ENCODE measurements at regions not wholly inside any gene's neighbourhood (a gene's known extent, or its start where the extent isn't known, plus 50 kb on each side); places are given as distances from the start of the nearest gene placed in this dataset.

DNA sequence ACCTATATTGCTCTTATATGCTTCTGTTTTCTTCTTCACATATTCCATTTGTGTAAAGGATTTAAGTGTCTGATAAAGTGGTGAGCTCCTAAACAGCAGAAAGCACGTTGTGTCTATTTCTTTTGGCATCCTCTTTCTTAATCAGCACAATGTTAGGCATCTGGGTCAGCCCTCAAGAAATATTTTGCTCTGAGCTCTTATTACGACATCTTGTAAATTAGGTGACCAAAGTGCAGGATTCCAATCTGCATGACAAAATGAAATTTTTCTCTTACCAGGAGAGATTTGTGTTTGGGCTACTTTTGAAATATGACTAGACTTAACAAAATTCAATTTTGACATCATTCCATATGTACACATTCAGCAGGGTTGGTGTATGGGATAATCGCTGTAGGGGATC lies 210.0 kb upstream of the IGFBP7 start:
- no peak overlapping the region for H4K8ac ChIP-seq (ENCODE audit: low read depth, low read length)
- H3K36me3 ChIP-seq (ENCODE audit: control insufficient read depth in 1 of 2, insufficient read depth in 2 of 2, low read length in 2 of 2), result no peaks in the 10 kb centered on the region
- peak; percentile 72 to 96 for DNase-seq
- no peak overlapping the region for H2BK5ac ChIP-seq (ENCODE audit: low read depth, low read length, poor library complexity)
- H3K27ac ChIP-seq (ENCODE audit: low read depth, low read length), result no peak overlapping the region
- no peak overlapping the region for H2AK5ac ChIP-seq (ENCODE audit: low read length)
- no peak overlapping the region for H2BK120ac ChIP-seq (ENCODE audit: insufficient read depth, low read length, poor library complexity)
- H3K79me1 ChIP-seq (ENCODE audit: low read length), result no peaks in the 10 kb centered on the region
- H3K27me3 ChIP-seq (ENCODE audit: insufficient read depth, low read length), result no peaks in the 10 kb centered on the region
- no peak overlapping the region for H3K9ac ChIP-seq (ENCODE audit: low read length)
- H2BK12ac ChIP-seq (ENCODE audit: low read length), result no peak overlapping the region
- no peaks in the 10 kb centered on the region for H3K4me1 ChIP-seq (ENCODE audit: control insufficient read depth in 1 of 2, insufficient read depth in 2 of 2, low read length in 2 of 2)
- no peak overlapping the region for H2AFZ ChIP-seq (ENCODE audit: insufficient read depth, low read length, poor library complexity)
- H3K79me2 ChIP-seq (ENCODE audit: control insufficient read depth, insufficient read depth, low read length, poor library complexity), result no peaks in the 10 kb centered on the region
- no peak overlapping the region for H4K91ac ChIP-seq (ENCODE audit: low read depth, low read length)
- no peak overlapping the region for H3K18ac ChIP-seq (ENCODE audit: low read length)
- no peak overlapping the region for H3K23ac ChIP-seq (ENCODE audit: low read length)
- WGBS (ENCODE audit: extremely low coverage, insufficient coverage, insufficient read length), result no CpG with 5 or more reads among the region's 3 CpGs
- H3K4me2 ChIP-seq (ENCODE audit: low read length), result no peak overlapping the region
- no peak overlapping the region for H3K4me3 ChIP-seq (ENCODE audit: low read depth, low read length)
- H3K4ac ChIP-seq (ENCODE audit: low read depth, low read length), result no peak overlapping the region
- no peaks in the 10 kb centered on the region for H3K9me3 ChIP-seq (ENCODE audit: insufficient read depth, low read depth, low read length)
- no peak overlapping the region for H4K12ac ChIP-seq (ENCODE audit: low read depth, low read length)
- no peak overlapping the region for H3K14ac ChIP-seq (ENCODE audit: low read length)

DNA sequence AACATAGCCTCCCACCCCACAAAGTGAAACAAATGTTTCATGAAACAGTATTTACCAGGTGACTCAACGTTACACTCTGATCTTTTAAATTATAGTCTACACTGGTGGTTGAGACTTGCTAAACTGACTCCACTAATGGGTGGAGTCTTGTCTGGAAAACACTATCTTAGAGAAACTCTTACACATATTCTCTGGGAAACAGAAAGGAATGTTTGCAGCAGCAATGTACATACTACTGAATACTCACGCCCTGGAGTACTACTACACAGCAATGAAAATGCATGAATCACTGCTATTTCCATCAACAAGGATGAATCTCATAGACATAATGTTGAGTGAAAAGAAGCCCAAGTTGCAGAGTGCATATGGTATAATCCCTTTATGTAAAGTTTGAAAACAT lies 208.5 kb upstream of the IGFBP7 start:
- no peak overlapping the region for H3K14ac ChIP-seq (ENCODE audit: low read length)
- no peak overlapping the region for H3K4me2 ChIP-seq (ENCODE audit: low read length)
- H4K12ac ChIP-seq (ENCODE audit: low read depth, low read length), result no peak overlapping the region
- no peak overlapping the region for H4K8ac ChIP-seq (ENCODE audit: low read depth, low read length)
- no peaks in the 10 kb centered on the region for H3K27me3 ChIP-seq (ENCODE audit: insufficient read depth, low read length)
- H2BK120ac ChIP-seq (ENCODE audit: insufficient read depth, low read length, poor library complexity), result no peak overlapping the region
- H3K9me3 ChIP-seq (ENCODE audit: insufficient read depth, low read depth, low read length), result no peaks in the 10 kb centered on the region
- H3K18ac ChIP-seq (ENCODE audit: low read length), result no peak overlapping the region
- no peaks in the 10 kb centered on the region for H3K79me2 ChIP-seq (ENCODE audit: control insufficient read depth, insufficient read depth, low read length, poor library complexity)
- no peak overlapping the region for H3K9ac ChIP-seq (ENCODE audit: low read length)
- H2AK5ac ChIP-seq (ENCODE audit: low read length), result no peak overlapping the region
- no peak overlapping the region for H3K27ac ChIP-seq (ENCODE audit: low read depth, low read length)
- no peak overlapping the region for H4K91ac ChIP-seq (ENCODE audit: low read depth, low read length)
- H3K79me1 ChIP-seq (ENCODE audit: low read length), result no peaks in the 10 kb centered on the region
- H3K4me3 ChIP-seq (ENCODE audit: low read depth, low read length), result no peak overlapping the region
- no peaks in the 10 kb centered on the region for H3K4me1 ChIP-seq (ENCODE audit: control insufficient read depth in 1 of 2, insufficient read depth in 2 of 2, low read length in 2 of 2)
- H2BK12ac ChIP-seq (ENCODE audit: low read length), result no peak overlapping the region
- H2AFZ ChIP-seq (ENCODE audit: insufficient read depth, low read length, poor library complexity), result no peak overlapping the region
- DNase-seq, result peak; percentile 46 to 84
- H2BK5ac ChIP-seq (ENCODE audit: low read depth, low read length, poor library complexity), result no peak overlapping the region
- no peaks in the 10 kb centered on the region for H3K36me3 ChIP-seq (ENCODE audit: control insufficient read depth in 1 of 2, insufficient read depth in 2 of 2, low read length in 2 of 2)
- no peak overlapping the region for H3K4ac ChIP-seq (ENCODE audit: low read depth, low read length)
- no CpG with 5 or more reads among the region's 2 CpGs for WGBS (ENCODE audit: extremely low coverage, insufficient coverage, insufficient read length)
- no peak overlapping the region for H3K23ac ChIP-seq (ENCODE audit: low read length)

DNA sequence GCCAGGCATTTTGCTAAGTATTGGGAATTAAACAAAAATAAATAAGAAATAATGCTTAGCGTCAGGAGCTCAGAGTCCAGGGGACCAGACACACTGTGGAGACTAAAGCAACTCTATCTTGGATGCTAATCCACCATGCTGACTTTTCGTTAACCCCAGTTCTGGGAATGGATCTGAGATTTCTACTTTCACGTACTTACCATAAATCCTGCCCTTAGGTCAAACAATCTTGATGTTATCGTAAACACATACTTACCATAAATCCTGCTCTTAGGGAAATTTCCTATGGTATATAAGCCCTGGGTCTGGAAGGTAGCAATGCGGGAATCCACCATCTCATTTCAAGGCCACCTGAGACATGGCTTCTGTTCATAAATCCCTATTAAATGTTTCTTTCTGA lies 204.5 kb upstream of the IGFBP7 start:
- no peak overlapping the region for H4K8ac ChIP-seq (ENCODE audit: low read depth, low read length)
- no CpG with 5 or more reads among the region's 5 CpGs for WGBS (ENCODE audit: extremely low coverage, insufficient coverage, insufficient read length)
- no peak overlapping the region for H2AFZ ChIP-seq (ENCODE audit: insufficient read depth, low read length, poor library complexity)
- H3K36me3 ChIP-seq (ENCODE audit: control insufficient read depth in 1 of 2, insufficient read depth in 2 of 2, low read length in 2 of 2), result no peaks in the 10 kb centered on the region
- no peak overlapping the region for H3K4me3 ChIP-seq (ENCODE audit: low read depth, low read length)
- no peak overlapping the region for H4K12ac ChIP-seq (ENCODE audit: low read depth, low read length)
- H2BK12ac ChIP-seq (ENCODE audit: low read length), result no peak overlapping the region
- no peak overlapping the region for H3K4me2 ChIP-seq (ENCODE audit: low read length)
- peak; percentile 42 to 89 for DNase-seq
- H4K91ac ChIP-seq (ENCODE audit: low read depth, low read length), result no peak overlapping the region
- H2BK5ac ChIP-seq (ENCODE audit: low read depth, low read length, poor library complexity), result no peak overlapping the region
- no peak overlapping the region for H3K23ac ChIP-seq (ENCODE audit: low read length)
- H3K27me3 ChIP-seq (ENCODE audit: insufficient read depth, low read length), result no peaks in the 10 kb centered on the region
- peaks cover 5% of the 10 kb centered on the region in 2 experiments for H3K4me1 ChIP-seq (ENCODE audit: control insufficient read depth in 1 of 2, insufficient read depth in 2 of 2, low read length in 2 of 2)
- H3K79me1 ChIP-seq (ENCODE audit: low read length), result peaks cover 3% of the 10 kb centered on the region
- H3K14ac ChIP-seq (ENCODE audit: low read length), result no peak overlapping the region
- no peaks in the 10 kb centered on the region for H3K79me2 ChIP-seq (ENCODE audit: control insufficient read depth, insufficient read depth, low read length, poor library complexity)
- no peak overlapping the region for H3K4ac ChIP-seq (ENCODE audit: low read depth, low read length)
- no peak overlapping the region for H3K27ac ChIP-seq (ENCODE audit: low read depth, low read length)
- H3K9ac ChIP-seq (ENCODE audit: low read length), result no peak overlapping the region
- H2AK5ac ChIP-seq (ENCODE audit: low read length), result no peak overlapping the region
- no peak overlapping the region for H2BK120ac ChIP-seq (ENCODE audit: insufficient read depth, low read length, poor library complexity)
- H3K9me3 ChIP-seq (ENCODE audit: insufficient read depth, low read depth, low read length), result no peaks in the 10 kb centered on the region
- no peak overlapping the region for H3K18ac ChIP-seq (ENCODE audit: low read length)

DNA sequence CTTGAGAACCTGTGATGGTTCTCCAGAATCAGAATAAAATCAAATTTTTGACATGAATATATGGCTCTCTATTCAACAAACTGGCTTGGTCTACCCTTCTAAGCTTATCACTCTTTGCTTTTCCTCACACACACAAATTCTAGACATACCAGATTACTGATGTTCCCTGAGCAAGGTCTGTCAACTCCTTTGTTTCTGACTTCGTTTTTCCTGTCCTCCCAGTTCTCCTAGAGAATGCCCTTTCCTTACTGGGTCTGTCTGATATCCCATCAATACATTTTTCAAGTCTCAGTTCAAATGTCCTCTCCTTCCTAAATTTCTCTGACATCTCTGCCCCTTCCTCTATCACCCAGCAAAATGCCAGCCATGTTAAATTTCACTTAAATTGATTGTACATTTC lies 202.1 kb upstream of the IGFBP7 start:
- no peak overlapping the region for H4K12ac ChIP-seq (ENCODE audit: low read depth, low read length)
- H3K27ac ChIP-seq (ENCODE audit: low read depth, low read length), result no peak overlapping the region
- H3K4ac ChIP-seq (ENCODE audit: low read depth, low read length), result no peak overlapping the region
- H2BK12ac ChIP-seq (ENCODE audit: low read length), result no peak overlapping the region
- H3K4me2 ChIP-seq (ENCODE audit: low read length), result no peak overlapping the region
- H2AK5ac ChIP-seq (ENCODE audit: low read length), result no peak overlapping the region
- H3K36me3 ChIP-seq (ENCODE audit: control insufficient read depth in 1 of 2, insufficient read depth in 2 of 2, low read length in 2 of 2), result no peaks in the 10 kb centered on the region
- H3K79me1 ChIP-seq (ENCODE audit: low read length), result peaks cover 3% of the 10 kb centered on the region
- no peak overlapping the region for H3K14ac ChIP-seq (ENCODE audit: low read length)
- no peak overlapping the region for H3K18ac ChIP-seq (ENCODE audit: low read length)
- no peak overlapping the region for H4K91ac ChIP-seq (ENCODE audit: low read depth, low read length)
- H3K4me1 ChIP-seq (ENCODE audit: control insufficient read depth in 1 of 2, insufficient read depth in 2 of 2, low read length in 2 of 2), result peaks cover 5% of the 10 kb centered on the region in 2 experiments
- H4K8ac ChIP-seq (ENCODE audit: low read depth, low read length), result no peak overlapping the region
- H3K79me2 ChIP-seq (ENCODE audit: control insufficient read depth, insufficient read depth, low read length, poor library complexity), result no peaks in the 10 kb centered on the region
- H3K9me3 ChIP-seq (ENCODE audit: insufficient read depth, low read depth, low read length), result no peaks in the 10 kb centered on the region
- H3K27me3 ChIP-seq (ENCODE audit: insufficient read depth, low read length), result no peaks in the 10 kb centered on the region
- H3K9ac ChIP-seq (ENCODE audit: low read length), result no peak overlapping the region
- H2BK120ac ChIP-seq (ENCODE audit: insufficient read depth, low read length, poor library complexity), result peak overlapping the region; percentile 58
- H3K4me3 ChIP-seq (ENCODE audit: low read depth, low read length), result no peak overlapping the region
- H2BK5ac ChIP-seq (ENCODE audit: low read depth, low read length, poor library complexity), result peak overlapping the region; percentile 55
- DNase-seq, result peak; percentile 54 to 86
- H3K23ac ChIP-seq (ENCODE audit: low read length), result no peak overlapping the region
- no CpG with 5 or more reads among the region's 1 CpG for WGBS (ENCODE audit: extremely low coverage, insufficient coverage, insufficient read length)
- no peak overlapping the region for H2AFZ ChIP-seq (ENCODE audit: insufficient read depth, low read length, poor library complexity)

All from trophoblast cell (in vitro differentiated cells and primary cell).